HCT116 (cell line): ENCODE measurements at regions not wholly inside any gene's neighbourhood (a gene's known extent, or its start where the extent isn't known, plus 50 kb on each side); places are given as distances from the start of the nearest gene placed in this dataset.

Experiments used
- ATAC-seq: fragments of 200-7000 bp; cut with Tn5 transposase; 2 replicates; pipeline ENCODE4 v1.9.1; 2020; ENCODE audit warnings: mild to moderate bottlenecking, moderate library complexity
- BruUV-seq: library from RNA; stranded (reverse); fragments of 400-500 nt; replicated peaks from 2 replicates; lab custom pipeline; 2021; lab: Mats Ljungman, UMichigan
- CTCF ChIA-PET: fragments of 300-600 bp; sonication (Branson Sonifier 250); formaldehyde crosslinking; loops from one replicate; lab custom pipeline; 2021; ENCODE audit warnings: antibody characterized with exemption; lab: Charles Lee
- POLR2A ChIA-PET: fragments of 300-600, 350-600 bp; sonication (Branson Sonifier 250); formaldehyde crosslinking; loops from one replicate; lab custom pipeline; 2021; ENCODE audit warnings: antibody characterized with exemption; lab: Charles Lee
- RAD21 ChIA-PET, 2 experiments: fragments of 300-600 bp; sonication (Branson Sonifier 250); formaldehyde crosslinking; loops; one replicate each; lab custom pipeline; 2023; ENCODE audit warnings: low total read pairs in 2 of 2; ENCODE audit not compliant: uncharacterized antibody in 2 of 2, unreplicated experiment in 2 of 2, low non-redundant PET in 1 of 2; lab: Charles Lee
- DNase-seq: peaks from one replicate; pipeline ENCODE4 v3.0.0-alpha.2; 2010; ENCODE audit warnings: low read depth, low spot score
- H2AFZ ChIP-seq: fragments of 200-600 bp; shearing (Covaris generic), sonication (generic); 2 replicates; pipeline ENCODE4 v1.6.1; 2017; ENCODE audit warnings: low read depth, mixed run types, mixed read lengths, antibody characterized with exemption, low read length; ENCODE audit not compliant: poor library complexity, severe bottlenecking
- H3K27ac ChIP-seq: 2 replicates; pipeline ENCODE4 v1.5.1; 2012; ENCODE audit warnings: low read depth, low read length
- H3K27me3 ChIP-seq: fragments of 200-600 bp; sonication (generic); 2 replicates; pipeline ENCODE4 v1.6.1; 2016; ENCODE audit warnings: mixed run types, low read length, mixed read lengths; ENCODE audit not compliant: insufficient read depth
- H3K36me3 ChIP-seq, 2 experiments: fragments of 200-500 bp in 1 of 2; fragments of 200-600 bp in 1 of 2; sonication (Bioruptor generic) in 1 of 2; sonication (generic) in 1 of 2; 2 replicates each; pipeline versions ENCODE4 v1.5.1 to v1.6.1; 2014 to 2016; ENCODE audit warnings: low read length in 2 of 2, inconsistent platforms in 1 of 2, mixed read lengths in 1 of 2, mixed run types in 1 of 2; ENCODE audit not compliant: insufficient read depth in 2 of 2, control insufficient read depth in 1 of 2
- H3K4me1 ChIP-seq, 2 experiments: fragments of 200-600 bp in 1 of 2; sonication (generic) in 1 of 2; 2 replicates each; pipeline versions ENCODE4 v1.5.1 to v1.6.1; 2012 to 2017; ENCODE audit warnings: low read length in 2 of 2, inconsistent platforms in 1 of 2, mild to moderate bottlenecking in 1 of 2, mixed read lengths in 1 of 2, mixed run types in 1 of 2, moderate library complexity in 1 of 2; ENCODE audit not compliant: insufficient read depth in 2 of 2, control insufficient read depth in 1 of 2
- H3K4me2 ChIP-seq: fragments of 200-600 bp; sonication (generic); 2 replicates; pipeline ENCODE4 v1.6.1; 2017; ENCODE audit warnings: mixed run types, low read length, mixed read lengths
- H3K4me3 ChIP-seq, 2 experiments: fragments of 200-600 bp in 1 of 2; sonication (generic) in 1 of 2; replicated peaks in 1 of 2; 2 replicates each; pipeline ENCODE4 v1.5.1; 2011 to 2016; ENCODE audit warnings: low read length in 2 of 2, control low read depth in 1 of 2, low read depth in 1 of 2, mild to moderate bottlenecking in 1 of 2, mixed read lengths in 1 of 2, mixed run types in 1 of 2
- H3K79me2 ChIP-seq: fragments of 200-600 bp; sonication (generic); 2 replicates; pipeline ENCODE4 v1.6.1; 2017; ENCODE audit warnings: mild to moderate bottlenecking, mixed run types, low read length, moderate library complexity, mixed read lengths; ENCODE audit not compliant: insufficient read depth
- H3K9ac ChIP-seq: fragments of 200-600 bp; sonication (generic); 2 replicates; pipeline ENCODE4 v1.6.1; 2016; ENCODE audit warnings: low read length, mixed read lengths
- H3K9me2 ChIP-seq: fragments of 200-600 bp; sonication (generic), shearing (Covaris generic); 2 replicates; pipeline ENCODE4 v1.6.1; 2017; ENCODE audit warnings: mixed run types, mild to moderate bottlenecking, moderate library complexity; ENCODE audit not compliant: insufficient read depth
- H3K9me3 ChIP-seq, 2 experiments: fragments of 200-500 bp in 1 of 2; fragments of 200-600 bp in 1 of 2; sonication (Bioruptor generic) in 1 of 2; sonication (generic) in 1 of 2; 2 replicates each; pipeline ENCODE4 v1.6.1; 2014 to 2017; ENCODE audit warnings: low read length in 2 of 2, mixed read lengths in 2 of 2, inconsistent platforms in 1 of 2, low read depth in 1 of 2, mild to moderate bottlenecking in 1 of 2, mixed run types in 1 of 2, moderate library complexity in 1 of 2; ENCODE audit not compliant: control insufficient read depth in 1 of 2, insufficient read depth in 1 of 2
- H4K20me1 ChIP-seq: fragments of 200-600 bp; sonication (generic), shearing (Covaris generic); 2 replicates; pipeline ENCODE4 v1.6.1; 2017; ENCODE audit warnings: mixed run types, mild to moderate bottlenecking, moderate library complexity; ENCODE audit not compliant: insufficient read depth
- CBX3 ChIP-seq: IDR thresholded peaks from 2 replicates; pipeline ENCODE4 v1.6.1; 2012; ENCODE audit warnings: low read depth
- FOSL1 ChIP-seq: IDR thresholded peaks from 2 replicates; pipeline ENCODE4 v1.6.1; 2012; ENCODE audit warnings: low read depth
- JUND ChIP-seq: IDR thresholded peaks from 2 replicates; pipeline ENCODE4 v1.6.1; 2012
- POLR2A ChIP-seq: IDR thresholded peaks from 2 replicates; pipeline ENCODE4 v1.7.0; 2011; ENCODE audit warnings: borderline replicate concordance; ENCODE audit not compliant: insufficient read depth, insufficient read length; ENCODE audit errors: extremely low read depth
- RAD21 ChIP-seq: IDR thresholded peaks from 2 replicates; pipeline ENCODE4 v1.6.1; 2012; ENCODE audit warnings: low read depth, mild to moderate bottlenecking
- YY1 ChIP-seq: IDR thresholded peaks from 2 replicates; pipeline ENCODE4 v1.6.1; 2011; ENCODE audit warnings: low read length, low read depth, moderate library complexity, mild to moderate bottlenecking; ENCODE audit not compliant: insufficient replicate concordance; ENCODE audit errors: extremely low read depth
- ZBTB33 ChIP-seq: IDR thresholded peaks from 2 replicates; pipeline ENCODE4 v1.6.1; 2011; ENCODE audit warnings: mild to moderate bottlenecking, low read length, moderate library complexity; ENCODE audit not compliant: insufficient replicate concordance; ENCODE audit errors: extremely low read depth
- intact Hi-C: fragments of 100-400 bp; cut with micrococcal nuclease; formaldehyde crosslinking; loops from 2 replicates; pipeline ENCODE4 v1.10.0; 2022

DNA sequence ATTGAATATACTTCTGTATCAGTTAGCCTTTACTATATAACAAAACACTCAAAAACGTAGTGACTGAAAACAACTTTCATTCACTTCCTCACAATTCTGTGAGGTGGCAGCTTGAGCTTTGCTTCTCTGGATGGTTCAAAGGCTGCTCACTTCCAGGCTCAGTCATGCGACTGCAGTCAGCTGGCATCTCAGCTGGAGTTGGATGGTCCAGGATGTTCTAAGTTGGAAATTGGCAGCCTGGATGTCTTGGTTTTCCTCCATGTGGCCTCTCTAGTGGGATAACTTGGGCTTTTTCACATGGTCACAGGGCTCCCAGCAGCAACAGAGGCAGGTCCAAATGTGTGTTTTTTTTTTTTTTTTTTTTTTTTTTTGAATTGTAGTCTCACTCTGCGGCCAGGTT is 204.4 kb downstream of the LACC1 start:
- POLR2A ChIA-PET: no interaction called here

GRCh38 chr13:44086389-44086788 is 206.7 kb downstream of the LACC1 start:
- TF ChIP-seq JUND (no peak), POLR2A (no peak), RAD21 (no peak), CBX3 (no peak)
- TF ChIP-seq, all 23 proteins: peak for 0
- Histone ChIP-seq H4K20me1 (no peaks in the 10 kb centered on the region), H3K4me3 (no peak overlapping the region), H3K79me2 (no peaks in the 10 kb centered on the region), H3K9me3 (no peaks in the 10 kb centered on the region), H3K9ac (no peak overlapping the region), H2AFZ (no peak overlapping the region), H3K27me3 (no peaks in the 10 kb centered on the region), H3K36me3 (no peaks in the 10 kb centered on the region), H3K27ac (no peak overlapping the region), H3K4me1 (no peaks in the 10 kb centered on the region), H3K9me2 (no peaks in the 10 kb centered on the region), H3K4me2 (no peak overlapping the region)
- intact Hi-C loops: no loop called here
- RAD21 ChIA-PET: no interaction called here
- ATAC-seq (no peak), DNase-seq (no peak)
- CTCF ChIA-PET: no interaction called here
- BruUV-seq: no TSS peak
- POLR2A ChIA-PET: no interaction called here

More for the DNA sequence above, 204.4 kb downstream of the LACC1 start:
- TF ChIP-seq YY1: no peak
- no peak for TF ChIP-seq JUND
- TF ChIP-seq ZBTB33: no peak
- no peak for TF ChIP-seq FOSL1
- intact Hi-C loops: no loop called here
- H3K4me1 ChIP-seq: no peaks in the 10 kb centered on the region
- DNase-seq: no peak
- H3K4me2 ChIP-seq: no peak overlapping the region
- RAD21 ChIA-PET: no interaction called here
- no peak for ATAC-seq
- H3K36me3 ChIP-seq: no peaks in the 10 kb centered on the region
- no peak overlapping the region for H3K9ac ChIP-seq
- H3K9me2 ChIP-seq: no peaks in the 10 kb centered on the region
- H2AFZ ChIP-seq: no peak overlapping the region
- BruUV-seq: no TSS peak
- H3K27ac ChIP-seq: no peak overlapping the region
- CTCF ChIA-PET: no interaction called here
- H3K4me3 ChIP-seq: no peak overlapping the region
- H3K9me3 ChIP-seq: no peaks in the 10 kb centered on the region
- no peaks in the 10 kb centered on the region for H3K79me2 ChIP-seq
- H4K20me1 ChIP-seq: no peaks in the 10 kb centered on the region
- H3K27me3 ChIP-seq: no peaks in the 10 kb centered on the region
